Esophagus muscularis mucosa (tissue), 4 donors: ENCODE measurements at regions not wholly inside any gene's neighbourhood (a gene's known extent, or its start where the extent isn't known, plus 50 kb on each side); places are given as distances from the start of the nearest gene placed in this dataset.
"Not testable (repeated sequence)": the region's sequence is repeated elsewhere in the genome, so short reads cannot be mapped to it uniquely, and the experiment has no call there.

Experiments used
- EP300 ChIP-seq: sonication (generic); formaldehyde crosslinking; IDR thresholded peaks from one replicate; pipeline ENCODE4 v1.6.1; 2017; ENCODE audit warnings: antibody characterized with exemption
- POLR2A ChIP-seq: fragments of 450-650 bp; IDR thresholded peaks from one replicate; pipeline ENCODE4 v1.6.1; 2017; ENCODE audit warnings: antibody characterized with exemption, moderate library complexity, mild to moderate bottlenecking, low read depth
- TF ChIP-seq, protein P1 (sequence below), 3 experiments: fragments of 200-600 bp in 2 of 3; fragments of 450-650 bp in 1 of 3; sonication (generic) in 2 of 3; IDR thresholded peaks; one replicate each; pipeline ENCODE4 v1.5.1; 2017 to 2019; ENCODE audit warnings: antibody characterized with exemption in 3 of 3, mild to moderate bottlenecking in 2 of 3, moderate library complexity in 1 of 3

DNA sequence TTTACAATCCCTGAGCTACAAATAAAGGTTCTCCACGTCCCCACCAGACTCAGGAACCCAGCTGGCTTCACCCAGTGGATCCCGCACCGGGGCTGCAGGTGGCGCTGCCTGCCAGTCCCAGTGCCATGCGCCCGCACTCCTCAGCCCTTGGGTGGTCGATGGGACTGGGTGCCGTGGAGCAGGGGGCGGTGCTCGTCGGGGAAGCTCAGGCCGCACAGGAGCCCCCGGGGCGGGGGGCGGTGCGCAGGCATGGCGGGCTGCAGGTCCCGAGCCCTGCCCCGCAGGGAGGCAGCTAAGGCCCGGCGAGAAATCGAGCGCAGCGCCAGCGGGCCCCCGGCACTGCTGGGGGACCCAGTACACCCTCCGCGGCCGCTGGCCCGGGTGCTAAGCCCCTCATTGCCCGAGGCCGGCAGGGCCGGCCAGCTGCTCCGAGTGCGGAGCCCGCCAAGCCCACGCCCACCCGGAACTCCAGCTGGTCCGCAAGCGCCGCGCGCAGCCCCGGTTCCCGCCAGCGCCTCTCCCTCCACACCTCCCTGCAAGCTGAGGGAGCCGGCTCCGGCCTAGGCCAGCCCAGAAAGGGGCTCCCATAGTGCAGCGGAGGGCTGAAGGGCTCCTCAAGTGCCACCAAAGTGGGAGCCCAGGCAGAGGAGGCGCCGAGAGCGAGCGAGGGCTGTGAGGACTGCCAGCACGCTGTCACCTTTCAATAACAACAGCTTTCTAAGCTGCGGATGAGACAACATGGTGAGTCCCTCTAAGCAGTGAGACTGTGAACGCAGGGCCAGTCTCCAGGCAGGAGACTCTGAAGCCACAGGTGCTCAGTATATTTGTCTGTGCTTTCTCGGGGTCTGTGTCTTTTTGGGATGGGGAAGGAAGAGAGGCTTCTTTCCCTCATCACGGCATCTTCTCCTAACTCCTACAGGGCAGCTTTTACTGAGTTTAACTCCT, 161.5 kb downstream of the NR2F2 start:
- TF ChIP-seq, protein P1, sequence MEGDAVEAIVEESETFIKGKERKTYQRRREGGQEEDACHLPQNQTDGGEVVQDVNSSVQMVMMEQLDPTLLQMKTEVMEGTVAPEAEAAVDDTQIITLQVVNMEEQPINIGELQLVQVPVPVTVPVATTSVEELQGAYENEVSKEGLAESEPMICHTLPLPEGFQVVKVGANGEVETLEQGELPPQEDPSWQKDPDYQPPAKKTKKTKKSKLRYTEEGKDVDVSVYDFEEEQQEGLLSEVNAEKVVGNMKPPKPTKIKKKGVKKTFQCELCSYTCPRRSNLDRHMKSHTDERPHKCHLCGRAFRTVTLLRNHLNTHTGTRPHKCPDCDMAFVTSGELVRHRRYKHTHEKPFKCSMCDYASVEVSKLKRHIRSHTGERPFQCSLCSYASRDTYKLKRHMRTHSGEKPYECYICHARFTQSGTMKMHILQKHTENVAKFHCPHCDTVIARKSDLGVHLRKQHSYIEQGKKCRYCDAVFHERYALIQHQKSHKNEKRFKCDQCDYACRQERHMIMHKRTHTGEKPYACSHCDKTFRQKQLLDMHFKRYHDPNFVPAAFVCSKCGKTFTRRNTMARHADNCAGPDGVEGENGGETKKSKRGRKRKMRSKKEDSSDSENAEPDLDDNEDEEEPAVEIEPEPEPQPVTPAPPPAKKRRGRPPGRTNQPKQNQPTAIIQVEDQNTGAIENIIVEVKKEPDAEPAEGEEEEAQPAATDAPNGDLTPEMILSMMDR (IDR thresholded peaks at IDR 0.05) = not testable (repeated sequence)
- TF ChIP-seq POLR2A, EP300: not testable (repeated sequence)
